Colonic mucosa (tissue), 4 donors: ENCODE measurements at regions not wholly inside any gene's neighbourhood (a gene's known extent, or its start where the extent isn't known, plus 50 kb on each side); places are given as distances from the start of the nearest gene placed in this dataset.

Experiments used
- DNase-seq: peaks from one replicate; pipeline ENCODE4 v3.0.0-alpha.2; 2020
- H3K27ac ChIP-seq: fragments of 200-600 bp; one replicate; pipeline ENCODE4 v1.8.0; 2021
- H3K27me3 ChIP-seq: fragments of 200-600 bp; one replicate; pipeline ENCODE4 v1.8.0; 2021
- H3K36me3 ChIP-seq: fragments of 200-600 bp; one replicate; pipeline ENCODE4 v1.8.0; 2021
- H3K4me1 ChIP-seq: fragments of 200-600 bp; one replicate; pipeline ENCODE4 v1.8.0; 2021; ENCODE audit warnings: mild to moderate bottlenecking
- H3K4me3 ChIP-seq: fragments of 200-600 bp; one replicate; pipeline ENCODE4 v1.8.0; 2021
- H3K9ac ChIP-seq, 2 donors: one replicate each; pipeline ENCODE4 v1.7.0; 2013; ENCODE audit warnings: control low read depth in 2 of 2, low read depth in 2 of 2, low read length in 2 of 2
- H3K9me3 ChIP-seq: fragments of 200-600 bp; one replicate; pipeline ENCODE4 v1.8.0; 2021
- CTCF ChIP-seq: fragments of 200-600 bp; IDR thresholded peaks from one replicate; pipeline ENCODE4 v1.8.0; 2022; ENCODE audit warnings: antibody characterized with exemption, mild to moderate bottlenecking
- intact Hi-C: fragments of 100-400 bp; cut with DNase I; formaldehyde crosslinking; loops from one replicate; pipeline ENCODE4 v1.14.1; 2022
- donor health status: healthy.
- donor health status: DM: no; HTN: no; CAD: no.
- donor health status: DM: no; HTN: no; CAD: no.

GRCh38 chr21:31538816-31539215 is 120.7 kb upstream of the SOD1 start:
- Histone ChIP-seq H3K4me1 (no peaks in the 10 kb centered on the region), H3K36me3 (no peaks in the 10 kb centered on the region), H3K9me3 (no peaks in the 10 kb centered on the region), H3K27me3 (no peaks in the 10 kb centered on the region), H3K27ac (no peak overlapping the region), H3K4me3 (no peak overlapping the region), H3K9ac (no peak overlapping the region)
- DNase-seq: no peak
- TF ChIP-seq CTCF: no peak
- intact Hi-C loops: no loop called here

GRCh38 chr21:31537872-31538576 is 121.5 kb upstream of the SOD1 start:
- Histone ChIP-seq H3K9me3 (no peaks in the 10 kb centered on the region), H3K27me3 (no peaks in the 10 kb centered on the region), H3K9ac (no peak overlapping the region), H3K27ac (no peak overlapping the region), H3K4me1 (no peaks in the 10 kb centered on the region), H3K36me3 (no peaks in the 10 kb centered on the region), H3K4me3 (no peak overlapping the region)
- DNase-seq: no peak
- intact Hi-C loops: no loop called here
- TF ChIP-seq CTCF: no peak

- TF ChIP-seq CTCF: no peak
- no peak overlapping the region for H3K4me3 ChIP-seq
- intact Hi-C loops: no loop called here
- H3K9ac ChIP-seq: no peak overlapping the region
- H3K36me3 ChIP-seq: no peaks in the 10 kb centered on the region
- H3K27ac ChIP-seq: no peak overlapping the region
- no peak for DNase-seq
- H3K9me3 ChIP-seq: no peaks in the 10 kb centered on the region
- H3K4me1 ChIP-seq: no peaks in the 10 kb centered on the region
- H3K27me3 ChIP-seq: no peaks in the 10 kb centered on the region
Observed at GRCh38 chr21:31536138-31536537, 123.4 kb upstream of the SOD1 start.

GRCh38 chr21:31531967-31532366 is 127.5 kb upstream of the SOD1 start:
- DNase-seq: no peak
- H3K9me3 ChIP-seq: no peaks in the 10 kb centered on the region

GRCh38 chr21:31530897-31531705 is 128.4 kb upstream of the SOD1 start:
- Histone ChIP-seq H3K9me3 (no peaks in the 10 kb centered on the region), H3K27ac (no peak overlapping the region), H3K27me3 (no peaks in the 10 kb centered on the region), H3K4me3 (no peak overlapping the region), H3K4me1 (no peaks in the 10 kb centered on the region), H3K9ac (no peak overlapping the region), H3K36me3 (no peaks in the 10 kb centered on the region)
- DNase-seq: peak; percentile 78
- intact Hi-C loops: no loop called here
- TF ChIP-seq CTCF: no peak

More at GRCh38 chr21:31531967-31532366, 127.5 kb upstream of the SOD1 start:
- Histone ChIP-seq H3K4me1 (no peaks in the 10 kb centered on the region), H3K27me3 (no peaks in the 10 kb centered on the region), H3K9ac (no peak overlapping the region), H3K4me3 (no peak overlapping the region), H3K36me3 (no peaks in the 10 kb centered on the region), H3K27ac (no peak overlapping the region)
- no peak for TF ChIP-seq CTCF
- intact Hi-C loops: no loop called here
